Natural killer cell (primary cell): ENCODE measurements at regions not wholly inside any gene's neighbourhood (a gene's known extent, or its start where the extent isn't known, plus 50 kb on each side); places are given as distances from the start of the nearest gene placed in this dataset.

Experiments used
- ATAC-seq, 3 donors: fragments of 150-1000 bp in 2 of 3; fragments of 200-7000 bp in 1 of 3; cut with Tn5 transposase; 1 replicate in 1 of 3; 2 replicates in 2 of 3; pipeline ENCODE4 v1.10.0; 2021; ENCODE audit warnings: mild to moderate bottlenecking in 2 of 3, moderate library complexity in 2 of 3
- DNase-seq, 2 donors: peaks; one replicate each; pipeline versions ENCODE4 v3.0.0 to v3.0.0-alpha.2; 2013 to 2021; ENCODE audit warnings: mixed read lengths in 1 of 2
- H3K27ac ChIP-seq: one replicate; pipeline ENCODE4 v1.5.1; 2013; ENCODE audit warnings: mild to moderate bottlenecking, low read length
- H3K27me3 ChIP-seq: one replicate; pipeline ENCODE4 v1.6.1; 2013; ENCODE audit warnings: low read length; ENCODE audit not compliant: control insufficient read depth, insufficient read depth
- H3K36me3 ChIP-seq: one replicate; pipeline ENCODE4 v1.6.1; 2013; ENCODE audit warnings: low read length; ENCODE audit not compliant: control insufficient read depth, insufficient read depth
- H3K4me1 ChIP-seq: one replicate; pipeline ENCODE4 v1.6.1; 2013; ENCODE audit warnings: low read length; ENCODE audit not compliant: control insufficient read depth, insufficient read depth
- H3K4me3 ChIP-seq: one replicate; pipeline ENCODE4 v1.5.1; 2013; ENCODE audit warnings: low read length
- H3K9me3 ChIP-seq: one replicate; pipeline ENCODE4 v1.6.1; 2013; ENCODE audit warnings: low read length; ENCODE audit not compliant: control insufficient read depth, insufficient read depth
- H3K27ac Mint-ChIP-seq, 2 donors: one replicate each; pipeline ENCODE4 v1.8.0; 2022; ENCODE audit warnings: mild to moderate bottlenecking in 2 of 2, mixed read lengths in 2 of 2, moderate library complexity in 1 of 2
- H3K27me3 Mint-ChIP-seq, 2 donors: one replicate each; pipeline ENCODE4 v1.8.0; 2022; ENCODE audit warnings: low read depth in 2 of 2, mixed read lengths in 2 of 2
- H3K36me3 Mint-ChIP-seq: one replicate; pipeline ENCODE4 v1.8.0; 2022; ENCODE audit warnings: mixed read lengths
- H3K4me1 Mint-ChIP-seq, 2 donors: one replicate each; pipeline ENCODE4 v1.8.0; 2022; ENCODE audit warnings: mixed read lengths in 2 of 2
- H3K4me3 Mint-ChIP-seq: one replicate; pipeline ENCODE4 v1.8.0; 2022; ENCODE audit warnings: mild to moderate bottlenecking, moderate library complexity, mixed read lengths
- H3K9me3 Mint-ChIP-seq, 2 donors: one replicate each; pipeline ENCODE4 v1.8.0; 2022; ENCODE audit warnings: mixed read lengths in 2 of 2
- WGBS: methylation state at CpG from one replicate; pipeline ENCODE4 v1.1.7; 2013; ENCODE audit warnings: missing lambda C conversion rate; ENCODE audit not compliant: insufficient coverage; 5-methylcytosine and 5-hydroxymethylcytosine counted together
- intact Hi-C: fragments of 100-400 bp; cut with micrococcal nuclease; formaldehyde crosslinking; loops from one replicate; pipeline ENCODE4 v1.14.2; 2022
- TF ChIP-seq, protein P1 (sequence below): fragments of 200-600 bp; IDR thresholded peaks from one replicate; pipeline ENCODE4 v1.8.0; 2022; ENCODE audit warnings: antibody characterized with exemption

DNA sequence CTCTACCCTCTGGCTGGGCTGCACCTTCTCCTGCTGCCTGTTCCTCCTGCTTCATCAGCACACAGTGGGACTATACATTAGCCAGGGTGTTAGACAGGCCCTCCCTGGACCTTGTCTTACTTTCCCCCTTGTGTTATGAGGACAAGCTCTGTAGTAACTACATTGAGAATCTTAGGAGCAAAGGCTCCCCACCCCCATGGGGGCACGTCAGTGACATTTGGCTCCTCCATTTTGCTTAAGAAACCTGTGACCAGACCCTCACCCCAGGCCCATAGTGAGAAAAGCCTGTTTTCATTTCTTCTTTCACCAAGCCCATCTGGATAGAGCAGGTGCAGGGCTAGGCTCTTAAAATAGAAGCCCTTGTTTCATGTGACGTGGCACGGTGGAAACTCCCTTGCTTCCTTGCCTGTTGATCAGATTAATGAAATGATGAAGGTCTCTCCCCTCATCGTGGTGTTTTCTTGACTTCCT is 146.7 kb downstream of the RPIA start:
- peaks cover 0 to 26% of the 10 kb centered on the region in 2 donors for H3K27me3 Mint-ChIP-seq
- H3K4me1 Mint-ChIP-seq = no peaks in the 10 kb centered on the region
- H3K27ac ChIP-seq = peak overlapping the region; percentile 93
- H3K36me3 Mint-ChIP-seq = no peaks in the 10 kb centered on the region
- ATAC-seq = no peak
- no peak overlapping the region for H3K27ac Mint-ChIP-seq
- H3K9me3 Mint-ChIP-seq = no peaks in the 10 kb centered on the region
- 21% methylated on average over 4 of the region's 4 CpGs for WGBS
- intact Hi-C loops = no loop called here
- H3K9me3 ChIP-seq = no peaks in the 10 kb centered on the region
- no peaks in the 10 kb centered on the region for H3K36me3 ChIP-seq
- no peak overlapping the region for H3K4me3 Mint-ChIP-seq
- DNase-seq = peak in 1 of 2 donors; percentile 11
- H3K4me1 ChIP-seq = no peaks in the 10 kb centered on the region
- H3K4me3 ChIP-seq = no peak overlapping the region
- TF ChIP-seq, protein P1, sequence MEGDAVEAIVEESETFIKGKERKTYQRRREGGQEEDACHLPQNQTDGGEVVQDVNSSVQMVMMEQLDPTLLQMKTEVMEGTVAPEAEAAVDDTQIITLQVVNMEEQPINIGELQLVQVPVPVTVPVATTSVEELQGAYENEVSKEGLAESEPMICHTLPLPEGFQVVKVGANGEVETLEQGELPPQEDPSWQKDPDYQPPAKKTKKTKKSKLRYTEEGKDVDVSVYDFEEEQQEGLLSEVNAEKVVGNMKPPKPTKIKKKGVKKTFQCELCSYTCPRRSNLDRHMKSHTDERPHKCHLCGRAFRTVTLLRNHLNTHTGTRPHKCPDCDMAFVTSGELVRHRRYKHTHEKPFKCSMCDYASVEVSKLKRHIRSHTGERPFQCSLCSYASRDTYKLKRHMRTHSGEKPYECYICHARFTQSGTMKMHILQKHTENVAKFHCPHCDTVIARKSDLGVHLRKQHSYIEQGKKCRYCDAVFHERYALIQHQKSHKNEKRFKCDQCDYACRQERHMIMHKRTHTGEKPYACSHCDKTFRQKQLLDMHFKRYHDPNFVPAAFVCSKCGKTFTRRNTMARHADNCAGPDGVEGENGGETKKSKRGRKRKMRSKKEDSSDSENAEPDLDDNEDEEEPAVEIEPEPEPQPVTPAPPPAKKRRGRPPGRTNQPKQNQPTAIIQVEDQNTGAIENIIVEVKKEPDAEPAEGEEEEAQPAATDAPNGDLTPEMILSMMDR = no peak
- no peaks in the 10 kb centered on the region for H3K27me3 ChIP-seq

DNA sequence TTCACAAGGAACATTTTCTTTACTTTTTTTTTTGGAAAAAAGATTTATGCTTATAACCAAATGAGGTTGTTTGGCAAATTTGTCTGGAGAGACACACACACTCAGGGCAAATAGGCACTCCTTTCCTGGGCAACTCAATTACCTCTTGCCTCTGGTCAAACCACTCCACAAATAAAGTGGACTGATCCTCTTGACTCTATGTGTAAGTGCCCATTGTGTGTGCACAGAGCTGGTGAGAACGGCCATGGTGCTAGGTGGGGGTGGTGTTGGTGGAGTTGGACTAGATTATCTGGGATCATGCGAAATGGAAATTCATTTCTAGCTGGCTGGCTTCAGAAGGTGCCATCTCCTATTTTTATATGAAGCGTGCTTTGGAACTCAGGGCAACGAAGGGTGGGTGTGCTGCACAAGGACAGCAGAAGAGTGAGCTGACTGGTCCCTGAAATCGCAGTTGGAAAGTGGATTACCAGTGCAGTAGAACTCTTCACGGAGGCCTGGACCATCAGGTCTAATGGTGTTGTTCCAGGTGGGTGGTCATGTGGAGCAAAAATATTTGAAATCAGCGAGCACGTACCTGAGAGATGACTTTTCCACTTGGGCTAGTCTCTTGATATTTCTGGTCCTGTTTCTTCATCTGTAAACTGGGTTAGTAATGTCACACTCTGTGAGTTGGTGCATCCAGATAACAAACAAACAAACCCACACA is 149.9 kb downstream of the RPIA start:
- intact Hi-C loops = no loop called here

DNA sequence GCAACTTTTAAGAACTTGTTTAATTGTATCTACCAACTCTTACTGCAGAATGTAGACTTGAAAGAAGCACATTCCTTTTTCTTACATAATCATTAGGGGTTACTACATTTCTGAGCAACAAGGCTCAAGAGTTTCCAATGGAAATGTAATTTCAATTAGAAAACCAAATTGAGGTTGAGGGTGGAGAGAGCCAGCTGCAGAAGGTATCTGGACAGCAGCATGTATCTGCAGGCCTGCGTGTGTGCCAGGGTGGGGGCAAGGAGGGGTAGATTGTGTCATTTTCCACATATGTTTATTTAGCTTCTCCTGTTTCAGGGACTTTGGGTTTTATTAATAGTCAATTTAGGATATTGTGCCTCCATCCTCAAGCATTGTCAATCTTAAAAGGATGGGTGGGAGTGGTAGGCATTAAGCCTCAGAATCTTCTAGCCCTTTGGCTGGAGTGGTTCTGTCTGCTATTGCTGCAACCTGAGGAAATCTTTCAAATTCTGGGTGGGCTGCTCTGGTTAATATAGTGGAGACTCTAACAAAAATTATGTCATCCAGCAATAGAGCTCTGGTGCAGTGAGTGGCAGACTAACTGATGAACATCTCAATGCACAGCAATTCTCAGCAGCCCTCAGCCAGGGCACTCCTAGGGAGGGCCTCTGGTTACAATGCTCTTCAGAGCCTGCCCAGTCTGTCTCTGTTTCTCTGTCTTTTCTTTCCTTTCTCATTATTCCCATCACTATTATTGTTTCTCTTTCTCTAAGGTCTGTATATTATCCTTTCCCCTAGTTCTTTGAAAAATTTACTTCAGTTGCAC is 151.4 kb downstream of the RPIA start:
- H3K27me3 Mint-ChIP-seq = peaks cover 9 to 47% of the 10 kb centered on the region in 2 donors
- no peak overlapping the region for H3K4me3 ChIP-seq
- H3K36me3 ChIP-seq = no peaks in the 10 kb centered on the region
- no peak overlapping the region for H3K27ac Mint-ChIP-seq
- H3K9me3 ChIP-seq = no peaks in the 10 kb centered on the region
- peaks cover 0 to 2% of the 10 kb centered on the region in 2 donors for H3K9me3 Mint-ChIP-seq
- no peaks in the 10 kb centered on the region for H3K36me3 Mint-ChIP-seq
- WGBS = 100% methylated on average over 1 of the region's 1 CpG
- ATAC-seq (no peak), DNase-seq (no peak)
- no peak overlapping the region for H3K4me3 Mint-ChIP-seq
- no peaks in the 10 kb centered on the region for H3K27me3 ChIP-seq
- peak overlapping the region; percentile 79 for H3K27ac ChIP-seq
- H3K4me1 ChIP-seq = no peaks in the 10 kb centered on the region
- TF ChIP-seq, protein P1 = no peak
- intact Hi-C loops = no loop called here
- no peaks in the 10 kb centered on the region for H3K4me1 Mint-ChIP-seq

More for the DNA sequence above, 149.9 kb downstream of the RPIA start:
- no peaks in the 10 kb centered on the region for H3K36me3 ChIP-seq
- H3K4me1 ChIP-seq = no peaks in the 10 kb centered on the region
- no peak for ATAC-seq
- peak overlapping the region; percentile 66 for H3K27ac ChIP-seq
- H3K27me3 ChIP-seq = no peaks in the 10 kb centered on the region
- Mint-ChIP-seq H3K27me3 (peaks cover 4 to 40% of the 10 kb centered on the region in 2 donors), H3K4me3 (no peak overlapping the region), H3K9me3 (no peaks in the 10 kb centered on the region), H3K27ac (no peak overlapping the region), H3K4me1 (no peaks in the 10 kb centered on the region), H3K36me3 (no peaks in the 10 kb centered on the region)
- H3K9me3 ChIP-seq = no peaks in the 10 kb centered on the region
- no peak overlapping the region for H3K4me3 ChIP-seq
- 80% methylated on average over 8 of the region's 8 CpGs for WGBS
- DNase-seq = no peak
- TF ChIP-seq, protein P1 = no peak
